Heart left ventricle (tissue), 16 donors: ENCODE measurements at regions not wholly inside any gene's neighbourhood (a gene's known extent, or its start where the extent isn't known, plus 50 kb on each side); places are given as distances from the start of the nearest gene placed in this dataset.

ENCODE experiments used
- ATAC-seq, 4 donors: fragments of 200-7000 bp; cut with Tn5 transposase; one replicate each; pipeline ENCODE4 v1.9.1; 2020 to 2022; ENCODE audit warnings: moderate library complexity in 4 of 4, mild to moderate bottlenecking in 3 of 4, moderate number of reproducible peaks in 1 of 4
- DNase-seq, 5 donors: peaks; one replicate each; pipeline ENCODE4 v3.0.0-alpha.2; 2020
- H3K27ac ChIP-seq, 12 donors: fragments of 200-600 bp; sonication (generic) in 4 of 12; one replicate each; pipeline versions ENCODE4 v1.5.0 to v1.8.0; 2016 to 2022; ENCODE audit warnings: mild to moderate bottlenecking in 2 of 12
- H3K27me3 ChIP-seq, 9 donors: fragments of 200-600 bp; sonication (generic) in 2 of 9; one replicate each; pipeline versions ENCODE4 v1.5.1 to v1.8.0; 2016 to 2022; ENCODE audit warnings: mild to moderate bottlenecking in 3 of 9
- H3K36me3 ChIP-seq, 9 donors: fragments of 200-600 bp; sonication (generic) in 2 of 9; one replicate each; pipeline versions ENCODE4 v1.5.0 to v1.8.0; 2018 to 2022; ENCODE audit warnings: mild to moderate bottlenecking in 2 of 9
- H3K4me1 ChIP-seq, 12 donors: fragments of 200-600 bp; sonication (generic) in 4 of 12; one replicate each; pipeline versions ENCODE4 v1.5.0 to v1.8.0; 2016 to 2022; ENCODE audit warnings: mild to moderate bottlenecking in 3 of 12
- H3K4me3 ChIP-seq, 12 donors: fragments of 200-600 bp; sonication (generic) in 4 of 12; one replicate each; pipeline versions ENCODE4 v1.5.0 to v1.8.0; 2017 to 2022; ENCODE audit warnings: mild to moderate bottlenecking in 9 of 12, moderate library complexity in 4 of 12
- H3K9me3 ChIP-seq, 12 donors: fragments of 200-600 bp; sonication (generic) in 4 of 12; one replicate each; pipeline versions ENCODE4 v1.5.0 to v1.8.0; 2016 to 2022; ENCODE audit warnings: mild to moderate bottlenecking in 1 of 12
- CTCF ChIP-seq, 12 donors: fragments of 200-600 bp; sonication (generic) in 4 of 12; IDR thresholded peaks; one replicate each; pipeline versions ENCODE4 v1.5.0 to v1.8.0; 2018 to 2022; ENCODE audit warnings: antibody characterized with exemption in 12 of 12, mild to moderate bottlenecking in 5 of 12
- POLR2A ChIP-seq, 2 donors: fragments of 450-650 bp; IDR thresholded peaks; one replicate each; pipeline ENCODE4 v1.6.1; 2017; ENCODE audit warnings: antibody characterized with exemption in 2 of 2, mild to moderate bottlenecking in 2 of 2, moderate library complexity in 2 of 2
- WGBS, 4 donors: extraction: QIAGEN DNeasy Blood & Tissue Kit in 2 of 4; methylation state at CpG; one replicate each; pipeline versions ENCODE4 v1.1.5 to v1.1.7; 2013 to 2018; 5-methylcytosine and 5-hydroxymethylcytosine counted together
- intact Hi-C, 10 donors: fragments of 100-400 bp; cut with DNase I; formaldehyde crosslinking; loops; one replicate each; pipeline versions ENCODE4 v1.11.1 to v1.14.2; 2022
- donor health status: ischemic (EF 13 %, LVEDD 7.1; RV severe dilation, severe dysfunction).
- donor health status: healthy with polysubstance abuse.
- donor health status: DM: no; HTN: yes; CAD: no.
- donor health status: DM: no; HTN: no; CAD: no.
- donor health status: ischemic (EF 25% LVEDD 6.9; RV normal size, moderate dysfunction).
- donor health status: ischemic (EF 25% LVEDD 5.7; RV mildly dilated, moderate dysfunction).
- donor health status: healthy.
- donor health status: DM: yes; HTN: yes; CAD: no.
- donor health status: ischemic (EF 35%, LVEDD 5.7; RV mildly dilated, moderate dysfunction).
- donor health status: nonischemic (EF 11% LVEDD 7.7; RV severe dilation, severe dysfunction).
- donor health status: DM: yes; HTN: yes; CAD: no.
- donor health status: PGD.
- donor health status: ischemic (EF 29% LVEDD 5.4; RV normal size, mild dysfunction).
- donor health status: nonischemic (EF 23%, LVEDD 6.1; RV moderate dilation, normal function).

- WGBS, 4 donors: 94 to 97% (median 95%) methylated on average over 1 of the region's 1 CpG
- DNase-seq (no peak), ATAC-seq (no peak)
- no peaks in the 10 kb centered on the region for H3K4me1 ChIP-seq
- no peaks in the 10 kb centered on the region for H3K36me3 ChIP-seq
- TF ChIP-seq POLR2A (IDR thresholded peaks at IDR 0.05): no peak
- no peak for TF ChIP-seq CTCF (IDR thresholded peaks at IDR 0.05)
- intact Hi-C loops: no loop called here
- peaks cover 0 to 5% (median 0%) of the 10 kb centered on the region in 12 donors for H3K9me3 ChIP-seq
- no peaks in the 10 kb centered on the region for H3K27me3 ChIP-seq
- H3K27ac ChIP-seq: no peak overlapping the region
- no peak overlapping the region for H3K4me3 ChIP-seq
Observed at GRCh38 chr18:43484710-43485109, 207.4 kb upstream of the SYT4 start.

- no peak overlapping the region for H3K4me3 ChIP-seq
- H3K9me3 ChIP-seq: peaks cover 0 to 6% (median 0%) of the 10 kb centered on the region in 12 donors
- DNase-seq (no peak), ATAC-seq (no peak)
- H3K36me3 ChIP-seq: no peaks in the 10 kb centered on the region
- H3K27me3 ChIP-seq: no peaks in the 10 kb centered on the region
- 85 to 88% (median 88%) methylated on average over 5 of the region's 5 CpGs for WGBS, 4 donors
- no peak overlapping the region for H3K27ac ChIP-seq
- intact Hi-C loops: no loop called here
- no peak for TF ChIP-seq POLR2A (IDR thresholded peaks at IDR 0.05)
- no peak for TF ChIP-seq CTCF (IDR thresholded peaks at IDR 0.05)
- H3K4me1 ChIP-seq: no peaks in the 10 kb centered on the region
Observed at GRCh38 chr18:43485545-43485963, 208.3 kb upstream of the SYT4 start.

GRCh38 chr18:43486462-43486861 is 209.2 kb upstream of the SYT4 start:
- 88 to 100% (median 94%) methylated on average over 3 to 4 of the region's 4 CpGs for WGBS, 4 donors

GRCh38 chr18:43501099-43501498 is 223.8 kb upstream of the SYT4 start:
- peak in 1 of 4 donors; percentile 64 for ATAC-seq
- TF ChIP-seq POLR2A (IDR thresholded peaks at IDR 0.05) (no peak), CTCF (IDR thresholded peaks at IDR 0.05) (no peak)
- WGBS, 4 donors: 40 to 46% (median 42%) methylated on average over 2 of the region's 2 CpGs
- no peaks in the 10 kb centered on the region for H3K4me1 ChIP-seq
- peaks cover 0 to 12% (median 0%) of the 10 kb centered on the region in 12 donors for H3K9me3 ChIP-seq
- no peaks in the 10 kb centered on the region for H3K27me3 ChIP-seq
- H3K27ac ChIP-seq: no peak overlapping the region
- no peak overlapping the region for H3K4me3 ChIP-seq
- H3K36me3 ChIP-seq: no peaks in the 10 kb centered on the region
- intact Hi-C loops: no loop called here
- no peak for DNase-seq

More at GRCh38 chr18:43486462-43486861, 209.2 kb upstream of the SYT4 start:
- no peak overlapping the region for H3K27ac ChIP-seq
- no peaks in the 10 kb centered on the region for H3K36me3 ChIP-seq
- DNase-seq (no peak), ATAC-seq (no peak)
- no peak for TF ChIP-seq POLR2A (IDR thresholded peaks at IDR 0.05)
- no peak for TF ChIP-seq CTCF (IDR thresholded peaks at IDR 0.05)
- intact Hi-C loops: no loop called here
- H3K9me3 ChIP-seq: peaks cover 0 to 10% (median 0%) of the 10 kb centered on the region in 12 donors
- no peaks in the 10 kb centered on the region for H3K4me1 ChIP-seq
- no peaks in the 10 kb centered on the region for H3K27me3 ChIP-seq
- no peak overlapping the region for H3K4me3 ChIP-seq
